ENCODE measurements at regions not wholly inside any gene's neighbourhood (a gene's known extent, or its start where the extent isn't known, plus 50 kb on each side); places are given as distances from the start of the nearest gene placed in this dataset.

DNA sequence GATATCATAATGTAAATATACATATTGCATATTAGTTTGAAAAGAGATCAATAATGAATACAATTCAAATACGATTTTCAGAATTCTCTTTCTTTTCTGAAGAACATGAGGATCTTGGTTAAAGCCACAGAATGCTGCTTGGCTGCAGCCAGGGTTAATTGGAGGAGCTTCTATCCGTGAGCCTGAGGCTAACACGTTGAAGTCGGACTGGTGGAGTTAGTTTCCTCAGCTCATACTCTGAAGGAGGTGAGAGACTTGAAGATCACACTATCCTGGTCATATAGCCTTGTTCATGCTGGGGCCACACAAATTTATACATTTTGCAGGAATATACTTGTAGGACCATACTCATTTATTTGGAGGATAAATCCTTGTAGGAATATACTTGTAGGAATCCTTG lies 335.8 kb downstream of the TRIB2 start:
- no peak for TF ChIP-seq ZNF274 (IDR thresholded peaks at IDR 0.05; ENCODE audit: low read depth, low read length)
- TF ChIP-seq YY1 (IDR thresholded peaks at IDR 0.05; ENCODE audit: insufficient read depth, insufficient read length) = no peak

Measured in NT2/D1 (cell line).